Kidney epithelial cell (primary cell): ENCODE measurements at regions not wholly inside any gene's neighbourhood (a gene's known extent, or its start where the extent isn't known, plus 50 kb on each side); places are given as distances from the start of the nearest gene placed in this dataset.

Experiments used
- DNase-seq: peaks from one replicate; pipeline ENCODE4 v3.0.0-alpha.2; 2010; ENCODE audit warnings: low read depth
- H3K27me3 ChIP-seq: 2 replicates; pipeline ENCODE4 v1.6.0; 2011; ENCODE audit warnings: low read length; ENCODE audit not compliant: control insufficient read depth, insufficient read depth
- H3K36me3 ChIP-seq: 2 replicates; pipeline ENCODE4 v1.5.1; 2011; ENCODE audit warnings: low read length; ENCODE audit not compliant: control insufficient read depth, insufficient read depth
- H3K4me3 ChIP-seq: 2 replicates; pipeline ENCODE4 v1.5.1; 2011; ENCODE audit warnings: low read depth, mild to moderate bottlenecking, control low read depth, low read length
- CTCF ChIP-seq: IDR thresholded peaks from 2 replicates; pipeline ENCODE4 v1.5.1; 2011; ENCODE audit warnings: mild to moderate bottlenecking, moderate library complexity, low read length, control low read depth, inconsistent platforms; ENCODE audit not compliant: insufficient read depth, poor library complexity, severe bottlenecking

- DNase-seq = no peak
- peak overlapping the region; percentile 44 for H3K4me3 ChIP-seq
- no peaks in the 10 kb centered on the region for H3K36me3 ChIP-seq
- TF ChIP-seq CTCF = no peak
- peaks cover 28% of the 10 kb centered on the region for H3K27me3 ChIP-seq
Measured at GRCh38 chr3:28575746-28576613, 227.4 kb upstream of the AZI2 start.

GRCh38 chr3:28576614-28577200 lies 228.1 kb upstream of the AZI2 start:
- no peak for TF ChIP-seq CTCF
- Histone ChIP-seq H3K27me3 (peaks cover 28% of the 10 kb centered on the region), H3K4me3 (no peak overlapping the region), H3K36me3 (no peaks in the 10 kb centered on the region)
- DNase-seq = no peak

- Histone ChIP-seq H3K4me3 (no peak overlapping the region), H3K27me3 (peaks cover 28% of the 10 kb centered on the region), H3K36me3 (no peaks in the 10 kb centered on the region)
- no peak for TF ChIP-seq CTCF
- no peak for DNase-seq
Measured at GRCh38 chr3:28577941-28578500, 229.4 kb upstream of the AZI2 start.

GRCh38 chr3:28586325-28586724 lies 237.7 kb upstream of the AZI2 start:
- Histone ChIP-seq H3K27me3 (no peaks in the 10 kb centered on the region), H3K4me3 (no peak overlapping the region), H3K36me3 (no peaks in the 10 kb centered on the region)
- DNase-seq = no peak
- no peak for TF ChIP-seq CTCF

- no peaks in the 10 kb centered on the region for H3K36me3 ChIP-seq
Measured at GRCh38 chr3:28587723-28588122, 239.1 kb upstream of the AZI2 start.

More at GRCh38 chr3:28587723-28588122, 239.1 kb upstream of the AZI2 start:
- DNase-seq = no peak
- Histone ChIP-seq H3K4me3 (no peak overlapping the region), H3K27me3 (no peaks in the 10 kb centered on the region)
- TF ChIP-seq CTCF = no peak
